Bone marrow (tissue), 2 donors: ENCODE measurements at regions not wholly inside any gene's neighbourhood (a gene's known extent, or its start where the extent isn't known, plus 50 kb on each side); places are given as distances from the start of the nearest gene placed in this dataset.

Source experiments
- DNase-seq, 2 donors: peaks; one replicate each; lab custom pipeline; 2025; lab: John Stamatoyannopoulos, UW

DNA sequence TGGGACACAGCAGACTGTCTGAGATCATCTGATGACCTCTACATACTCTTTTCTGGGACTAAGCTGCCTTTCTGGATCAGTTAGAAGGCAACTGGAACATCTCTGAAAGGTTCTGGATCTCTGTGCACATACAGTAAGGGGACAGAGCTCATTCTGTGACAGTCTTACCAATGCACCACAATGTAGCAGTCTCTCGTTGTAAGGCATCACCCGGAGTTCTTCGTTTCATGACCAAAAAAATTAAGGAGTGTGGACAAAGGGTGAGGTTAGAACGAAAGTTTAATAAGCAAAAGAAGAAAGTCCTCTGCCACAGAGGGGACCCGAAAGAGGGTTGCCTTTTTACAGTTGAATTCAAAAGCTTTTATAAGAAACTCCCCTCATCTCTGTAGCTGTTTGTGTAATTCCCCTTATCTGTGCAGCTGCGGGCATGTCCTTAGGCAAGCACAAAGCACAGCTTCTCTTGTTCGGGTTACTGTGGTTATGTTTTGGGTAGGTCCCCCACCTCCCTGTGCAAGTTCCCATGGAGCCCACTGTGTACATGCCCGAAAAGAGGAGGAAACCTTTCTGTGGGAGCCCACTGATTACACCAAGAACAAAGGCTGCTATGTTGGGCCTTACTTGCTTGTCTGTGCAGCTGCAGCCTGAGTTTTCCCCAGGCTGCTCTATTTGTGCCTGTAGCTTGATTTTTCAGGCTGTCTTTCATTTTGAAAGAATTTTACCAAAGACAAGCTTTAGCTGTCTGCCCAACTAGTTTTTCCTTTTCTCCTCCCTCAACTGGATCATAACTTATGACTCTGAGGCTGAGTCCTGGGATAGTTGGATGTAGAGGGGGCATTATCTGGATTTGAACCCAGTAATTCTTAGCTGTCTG is 53.1 kb upstream of the CACNA1E start:
- no peak for DNase-seq
